Sigmoid colon (tissue), 6 donors: ENCODE measurements at regions not wholly inside any gene's neighbourhood (a gene's known extent, or its start where the extent isn't known, plus 50 kb on each side); places are given as distances from the start of the nearest gene placed in this dataset.

ENCODE experiments used
- DNase-seq: peaks from one replicate; pipeline ENCODE4 v3.0.0-alpha.2; 2019
- H3K27ac ChIP-seq, 4 donors: fragments of 200-600 bp; sonication (generic); one replicate each; pipeline ENCODE4 v1.5.1; 2016 to 2019; ENCODE audit warnings: mild to moderate bottlenecking in 1 of 4
- H3K27me3 ChIP-seq, 3 donors: fragments of 200-600 bp; sonication (generic); one replicate each; pipeline ENCODE4 v1.5.1; 2019; ENCODE audit warnings: mild to moderate bottlenecking in 1 of 3
- H3K36me3 ChIP-seq, 4 donors: fragments of 200-600 bp; sonication (generic); one replicate each; pipeline ENCODE4 v1.5.1; 2016 to 2019
- H3K4me1 ChIP-seq, 4 donors: fragments of 200-600 bp; sonication (generic); one replicate each; pipeline ENCODE4 v1.5.1; 2017 to 2019
- H3K4me3 ChIP-seq, 4 donors: fragments of 200-600 bp; sonication (generic); one replicate each; pipeline ENCODE4 v1.5.1; 2017 to 2019; ENCODE audit warnings: mild to moderate bottlenecking in 2 of 4, moderate library complexity in 1 of 4
- H3K9me3 ChIP-seq, 4 donors: fragments of 200-600 bp in 3 of 4; sonication (generic) in 3 of 4; one replicate each; pipeline versions ENCODE4 v1.5.1 to v1.6.1; 2013 to 2019
- EP300 ChIP-seq, 4 donors: sonication (generic); formaldehyde crosslinking; IDR thresholded peaks; one replicate each; pipeline ENCODE4 v1.6.1; 2017; ENCODE audit warnings: antibody characterized with exemption in 4 of 4
- POLR2A ChIP-seq, 2 donors: fragments of 450-650 bp; IDR thresholded peaks; one replicate each; pipeline ENCODE4 v1.6.1; 2016; ENCODE audit warnings: antibody characterized with exemption in 2 of 2, mild to moderate bottlenecking in 2 of 2, moderate library complexity in 2 of 2
- POLR2AphosphoS5 ChIP-seq, 4 donors: sonication (generic); formaldehyde crosslinking; IDR thresholded peaks; one replicate each; pipeline ENCODE4 v1.6.1; 2017; ENCODE audit warnings: antibody characterized with exemption in 4 of 4
- WGBS, 2 donors: extraction: QIAGEN DNeasy Blood & Tissue Kit; methylation state at CpG; one replicate each; pipeline ENCODE4 v1.1.7; 2013; 5-methylcytosine and 5-hydroxymethylcytosine counted together
- intact Hi-C: fragments of 100-400 bp; cut with DNase I; formaldehyde crosslinking; loops from one replicate; pipeline ENCODE4 v1.15.1; 2023
- TF ChIP-seq, protein P1 (sequence below), 4 experiments: fragments of 450-650 bp in 3 of 4; fragments of 200-600 bp in 1 of 4; IDR thresholded peaks; one replicate each; pipeline ENCODE4 v1.5.1; 2016 to 2019; ENCODE audit warnings: antibody characterized with exemption in 4 of 4, mild to moderate bottlenecking in 3 of 4, moderate library complexity in 2 of 4
- donor health status: healthy with polysubstance abuse.
- donor health status: healthy.

- 77 to 92% methylated on average over 1 of the region's 1 CpG for WGBS, 2 donors
- no peak for DNase-seq
- TF ChIP-seq, protein P1, sequence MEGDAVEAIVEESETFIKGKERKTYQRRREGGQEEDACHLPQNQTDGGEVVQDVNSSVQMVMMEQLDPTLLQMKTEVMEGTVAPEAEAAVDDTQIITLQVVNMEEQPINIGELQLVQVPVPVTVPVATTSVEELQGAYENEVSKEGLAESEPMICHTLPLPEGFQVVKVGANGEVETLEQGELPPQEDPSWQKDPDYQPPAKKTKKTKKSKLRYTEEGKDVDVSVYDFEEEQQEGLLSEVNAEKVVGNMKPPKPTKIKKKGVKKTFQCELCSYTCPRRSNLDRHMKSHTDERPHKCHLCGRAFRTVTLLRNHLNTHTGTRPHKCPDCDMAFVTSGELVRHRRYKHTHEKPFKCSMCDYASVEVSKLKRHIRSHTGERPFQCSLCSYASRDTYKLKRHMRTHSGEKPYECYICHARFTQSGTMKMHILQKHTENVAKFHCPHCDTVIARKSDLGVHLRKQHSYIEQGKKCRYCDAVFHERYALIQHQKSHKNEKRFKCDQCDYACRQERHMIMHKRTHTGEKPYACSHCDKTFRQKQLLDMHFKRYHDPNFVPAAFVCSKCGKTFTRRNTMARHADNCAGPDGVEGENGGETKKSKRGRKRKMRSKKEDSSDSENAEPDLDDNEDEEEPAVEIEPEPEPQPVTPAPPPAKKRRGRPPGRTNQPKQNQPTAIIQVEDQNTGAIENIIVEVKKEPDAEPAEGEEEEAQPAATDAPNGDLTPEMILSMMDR (IDR thresholded peaks at IDR 0.05) = no peak
- TF ChIP-seq POLR2AphosphoS5 (IDR thresholded peaks at IDR 0.05) = no peak
- no peak for TF ChIP-seq POLR2A (IDR thresholded peaks at IDR 0.05)
- no peak for TF ChIP-seq EP300 (IDR thresholded peaks at IDR 0.05)
- intact Hi-C loops = no loop called here
- no peak overlapping the region for H3K27ac ChIP-seq
- H3K4me3 ChIP-seq = no peak overlapping the region
- H3K36me3 ChIP-seq = no peaks in the 10 kb centered on the region
- no peaks in the 10 kb centered on the region for H3K27me3 ChIP-seq
- H3K9me3 ChIP-seq = peaks cover 0 to 4% (median 0%) of the 10 kb centered on the region in 4 donors
- H3K4me1 ChIP-seq = no peaks in the 10 kb centered on the region
Observed at GRCh38 chr3:162337630-162338029, 841.0 kb downstream of the OTOL1 start.

DNA sequence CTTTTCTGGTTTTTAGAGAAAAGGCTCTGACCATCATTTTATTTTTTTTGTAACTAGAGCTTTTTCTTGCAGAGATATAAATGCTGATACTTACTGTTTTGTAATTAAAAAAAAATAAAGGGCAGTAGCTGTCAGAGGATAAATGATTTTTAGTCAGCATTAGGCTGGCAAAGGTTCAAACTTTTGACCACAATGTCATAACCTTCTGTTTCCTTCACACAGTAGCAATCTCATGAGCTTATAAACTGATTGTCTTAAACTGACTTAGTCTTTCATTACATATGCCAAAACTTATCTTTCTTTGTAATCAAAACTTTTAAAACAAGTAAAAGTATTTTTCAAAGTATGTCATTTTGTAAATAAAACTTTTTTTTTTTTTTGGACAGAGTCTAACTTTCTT lies 841.9 kb downstream of the OTOL1 start:
- DNase-seq = no peak
- intact Hi-C loops = no loop called here
- no peak overlapping the region for H3K4me3 ChIP-seq
- no peaks in the 10 kb centered on the region for H3K36me3 ChIP-seq
- no peak for TF ChIP-seq POLR2A (IDR thresholded peaks at IDR 0.05)
- no peak for TF ChIP-seq POLR2AphosphoS5 (IDR thresholded peaks at IDR 0.05)
- no peaks in the 10 kb centered on the region for H3K9me3 ChIP-seq
- H3K4me1 ChIP-seq = no peaks in the 10 kb centered on the region
- H3K27ac ChIP-seq = no peak overlapping the region
- H3K27me3 ChIP-seq = no peaks in the 10 kb centered on the region

GRCh38 chr3:162348912-162349311 lies 852.3 kb downstream of the OTOL1 start:
- no peak overlapping the region for H3K27ac ChIP-seq
- TF ChIP-seq, protein P1 (IDR thresholded peaks at IDR 0.05) = no peak
- TF ChIP-seq POLR2A (IDR thresholded peaks at IDR 0.05) (no peak), POLR2AphosphoS5 (IDR thresholded peaks at IDR 0.05) (no peak), EP300 (IDR thresholded peaks at IDR 0.05) (no peak)
- H3K27me3 ChIP-seq = no peaks in the 10 kb centered on the region
- no peaks in the 10 kb centered on the region for H3K36me3 ChIP-seq
- no peak overlapping the region for H3K4me3 ChIP-seq
- DNase-seq = no peak
- intact Hi-C loops = no loop called here
- WGBS, 2 donors = 50 to 52% methylated on average over 2 of the region's 2 CpGs
- H3K9me3 ChIP-seq = no peaks in the 10 kb centered on the region
- H3K4me1 ChIP-seq = peaks cover 0 to 20% (median 12%) of the 10 kb centered on the region in 4 donors

GRCh38 chr3:162353414-162353813 lies 856.8 kb downstream of the OTOL1 start:
- no peaks in the 10 kb centered on the region for H3K36me3 ChIP-seq
- no peak overlapping the region for H3K27ac ChIP-seq
- no peak for DNase-seq
- no peaks in the 10 kb centered on the region for H3K9me3 ChIP-seq
- WGBS, 2 donors = 29 to 30% methylated on average over 2 of the region's 2 CpGs
- intact Hi-C loops = no loop called here
- TF ChIP-seq, protein P1 (IDR thresholded peaks at IDR 0.05) = no peak
- TF ChIP-seq POLR2AphosphoS5 (IDR thresholded peaks at IDR 0.05) (no peak), POLR2A (IDR thresholded peaks at IDR 0.05) (no peak), EP300 (IDR thresholded peaks at IDR 0.05) (no peak)
- no peaks in the 10 kb centered on the region for H3K27me3 ChIP-seq
- no peak overlapping the region for H3K4me3 ChIP-seq
- peaks cover 0 to 24% (median 15%) of the 10 kb centered on the region in 4 donors for H3K4me1 ChIP-seq

DNA sequence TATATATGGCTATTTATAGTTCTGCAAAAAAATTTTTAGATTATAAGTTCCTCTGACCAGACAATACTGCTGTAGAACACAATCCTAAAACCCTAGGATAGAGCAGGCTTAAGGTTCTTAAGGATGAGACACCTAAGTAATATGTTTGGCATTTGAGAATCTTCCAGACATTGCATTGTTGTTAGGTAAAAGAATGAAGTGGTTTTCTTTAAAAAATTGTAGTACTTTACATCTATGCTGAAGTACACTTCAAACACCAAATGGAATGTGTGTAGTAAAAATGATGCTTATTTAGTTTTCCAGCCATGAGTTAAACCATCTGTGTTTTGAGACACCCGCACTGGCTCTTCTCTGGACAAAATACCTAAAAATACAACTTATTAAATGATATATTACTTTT lies 857.7 kb downstream of the OTOL1 start:
- H3K4me1 ChIP-seq = peaks cover 0 to 20% (median 9%) of the 10 kb centered on the region in 4 donors
- intact Hi-C loops = no loop called here
- H3K9me3 ChIP-seq = no peaks in the 10 kb centered on the region
- WGBS, 2 donors = 80 to 92% methylated on average over 1 of the region's 1 CpG
- no peak for DNase-seq
- H3K36me3 ChIP-seq = no peaks in the 10 kb centered on the region
- no peaks in the 10 kb centered on the region for H3K27me3 ChIP-seq
- no peak overlapping the region for H3K4me3 ChIP-seq
- no peak for TF ChIP-seq POLR2AphosphoS5 (IDR thresholded peaks at IDR 0.05)
- TF ChIP-seq POLR2A (IDR thresholded peaks at IDR 0.05) = no peak
- TF ChIP-seq EP300 (IDR thresholded peaks at IDR 0.05) = no peak
- TF ChIP-seq, protein P1 (IDR thresholded peaks at IDR 0.05) = no peak
- H3K27ac ChIP-seq = no peak overlapping the region
